GM23248 (cell line): ENCODE measurements at regions not wholly inside any gene's neighbourhood (a gene's known extent, or its start where the extent isn't known, plus 50 kb on each side); places are given as distances from the start of the nearest gene placed in this dataset.
A peak's percentile ranks its signal among the peaks of the same experiment; 100 is the strongest.

Experiments
- DNase-seq: peaks from one replicate; pipeline ENCODE4 v3.0.0-alpha.2; 2015
- H2AFZ ChIP-seq: fragments of 200-600 bp; sonication (generic); 2 replicates; pipeline ENCODE4 v1.6.1; 2016; ENCODE audit warnings: antibody characterized with exemption
- H3F3A ChIP-seq: fragments of 200-600 bp; sonication (generic); 2 replicates; pipeline ENCODE4 v1.6.1; 2016; ENCODE audit warnings: mild to moderate bottlenecking, antibody characterized with exemption, mixed run types; ENCODE audit not compliant: insufficient read depth
- H3K27ac ChIP-seq: fragments of 200-600 bp; sonication (generic); 2 replicates; pipeline ENCODE4 v1.5.1; 2016; ENCODE audit warnings: mild to moderate bottlenecking
- H3K27me3 ChIP-seq: fragments of 200-600 bp; sonication (generic); replicated peaks from 2 replicates; pipeline ENCODE4 v1.6.1; 2016; ENCODE audit warnings: mild to moderate bottlenecking; ENCODE audit not compliant: insufficient read depth
- H3K36me3 ChIP-seq: fragments of 200-600 bp; sonication (generic); 2 replicates; pipeline ENCODE4 v1.6.1; 2016; ENCODE audit warnings: low read depth, mild to moderate bottlenecking
- H3K4me1 ChIP-seq: fragments of 200-600 bp; sonication (generic); 2 replicates; pipeline ENCODE4 v1.6.1; 2016; ENCODE audit warnings: mild to moderate bottlenecking; ENCODE audit not compliant: insufficient read depth
- H3K4me2 ChIP-seq: fragments of 200-600 bp; sonication (generic); one replicate; pipeline ENCODE4 v1.6.1; 2016; ENCODE audit warnings: mild to moderate bottlenecking; ENCODE audit not compliant: unreplicated experiment
- H3K4me3 ChIP-seq: fragments of 200-600 bp; sonication (generic); 2 replicates; pipeline ENCODE4 v1.5.1; 2016; ENCODE audit warnings: mild to moderate bottlenecking
- H3K79me2 ChIP-seq: fragments of 200-600 bp; sonication (generic); 2 replicates; pipeline ENCODE4 v1.6.1; 2016; ENCODE audit warnings: mild to moderate bottlenecking; ENCODE audit not compliant: insufficient read depth
- H3K9ac ChIP-seq: fragments of 200-600 bp; sonication (generic); 2 replicates; pipeline ENCODE4 v1.6.1; 2016; ENCODE audit warnings: mild to moderate bottlenecking
- H3K9me2 ChIP-seq: fragments of 200-600 bp; sonication (generic); 2 replicates; pipeline ENCODE4 v1.6.1; 2016; ENCODE audit warnings: mixed run types, mild to moderate bottlenecking, moderate library complexity; ENCODE audit not compliant: insufficient read depth
- H3K9me3 ChIP-seq: fragments of 200-600 bp; sonication (generic); one replicate; pipeline ENCODE4 v1.6.1; 2017; ENCODE audit warnings: low read depth
- H4K20me1 ChIP-seq: fragments of 200-600 bp; sonication (generic); 2 replicates; pipeline ENCODE4 v1.6.0; 2016; ENCODE audit not compliant: insufficient read depth
- EZH2 ChIP-seq: fragments of 200-600 bp; sonication (generic); IDR thresholded peaks from 2 replicates; pipeline ENCODE4 v1.6.1; 2018; ENCODE audit warnings: antibody characterized with exemption, mild to moderate bottlenecking; ENCODE audit not compliant: insufficient read depth, poor library complexity, severe bottlenecking
- EZH2phosphoT487 ChIP-seq: fragments of 200-600 bp; sonication (generic); IDR thresholded peaks from 2 replicates; pipeline ENCODE4 v1.6.1; 2018; ENCODE audit warnings: antibody characterized with exemption, moderate library complexity, mild to moderate bottlenecking, low read depth; ENCODE audit not compliant: insufficient read depth
- WGBS, 2 experiments: methylation state at CpG; one replicate each; pipeline ENCODE4 v1.1.6; 2015 to 2017; ENCODE audit warnings: low lambda C conversion rate in 2 of 2, low coverage in 1 of 2; ENCODE audit errors: missing lambda C conversion rate in 2 of 2; 5-methylcytosine and 5-hydroxymethylcytosine counted together
- in situ Hi-C: fragments of 300-500 bp; cut with MboI; formaldehyde crosslinking; loops from 2 replicates; pipeline ENCODE4 v1.15.0; 2020

- WGBS, 2 experiments, result 12 to 20% methylated on average over 5 of the region's 5 CpGs
- in situ Hi-C loops, result no loop called here
- no peak overlapping the region for H3K4me3 ChIP-seq
Measured at GRCh38 chr19:34104557-34104956, 67.7 kb upstream of the LSM14A start.

GRCh38 chr19:34109596-34109995, 62.7 kb upstream of the LSM14A start:
- in situ Hi-C loops, result no loop called here
- Histone ChIP-seq H3K9me3 (no peaks in the 10 kb centered on the region), H2AFZ (no peak overlapping the region), H3K36me3 (no peaks in the 10 kb centered on the region), H3K4me2 (no peak overlapping the region), H3K27ac (no peak overlapping the region), H3K27me3 (no peaks in the 10 kb centered on the region; the same call in none of the 2 replicates), H3K4me3 (no peak overlapping the region), H3K9ac (no peak overlapping the region), H3K79me2 (no peaks in the 10 kb centered on the region), H3F3A (no peaks in the 10 kb centered on the region), H4K20me1 (no peaks in the 10 kb centered on the region), H3K4me1 (no peaks in the 10 kb centered on the region), H3K9me2 (no peaks in the 10 kb centered on the region)
- DNase-seq, result no peak
- TF ChIP-seq EZH2phosphoT487 (no peak), EZH2 (no peak)
- WGBS, 2 experiments, result 2 to 6% methylated on average over 3 of the region's 3 CpGs

More at GRCh38 chr19:34104557-34104956, 67.7 kb upstream of the LSM14A start:
- Histone ChIP-seq H3K27me3 (no peaks in the 10 kb centered on the region; the same call in none of the 2 replicates), H3K27ac (no peak overlapping the region), H3F3A (no peaks in the 10 kb centered on the region), H3K4me2 (no peak overlapping the region), H4K20me1 (no peaks in the 10 kb centered on the region), H3K4me1 (no peaks in the 10 kb centered on the region), H3K36me3 (no peaks in the 10 kb centered on the region), H2AFZ (no peak overlapping the region), H3K79me2 (no peaks in the 10 kb centered on the region), H3K9me3 (no peaks in the 10 kb centered on the region), H3K9me2 (no peaks in the 10 kb centered on the region), H3K9ac (no peak overlapping the region)
- no peak for DNase-seq
- TF ChIP-seq EZH2, result no peak
- TF ChIP-seq EZH2phosphoT487, result no peak

- in situ Hi-C loops, result no loop called here
- no peak overlapping the region for H3K4me3 ChIP-seq
- WGBS, 2 experiments, result 21 to 40% methylated on average over 8 of the region's 8 CpGs
Measured at GRCh38 chr19:34118879-34119748, 53.2 kb upstream of the LSM14A start.

DNA sequence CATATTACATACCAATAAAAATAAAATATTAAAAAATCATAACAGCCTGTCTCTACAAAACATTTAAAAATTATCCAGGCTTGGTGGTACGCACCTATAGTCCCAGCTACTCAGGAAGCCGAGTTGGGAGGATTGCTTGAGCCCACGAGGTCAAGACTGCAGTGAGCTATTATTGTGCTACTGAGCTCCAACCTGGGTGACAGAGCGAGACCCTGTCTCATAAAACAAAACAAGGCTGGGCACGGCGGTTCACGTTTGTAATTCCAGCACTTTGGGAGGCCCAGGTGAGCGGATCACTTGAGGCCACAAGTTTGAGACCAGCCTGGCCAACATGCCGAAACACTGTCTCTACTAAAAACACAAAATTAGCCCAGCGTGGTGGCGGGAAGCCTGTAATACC, 52.2 kb upstream of the LSM14A start:
- 66 to 73% methylated on average over 11 of the region's 11 CpGs for WGBS, 2 experiments
- in situ Hi-C loops, result no loop called here
- Histone ChIP-seq H3K9me3 (no peaks in the 10 kb centered on the region), H3K27me3 (no peaks in the 10 kb centered on the region; the same call in 1 of the 2 replicates), H3K4me2 (no peak overlapping the region), H3K79me2 (no peaks in the 10 kb centered on the region), H2AFZ (no peak overlapping the region), H3K27ac (no peak overlapping the region), H3F3A (no peaks in the 10 kb centered on the region), H3K36me3 (no peaks in the 10 kb centered on the region), H3K9me2 (no peaks in the 10 kb centered on the region), H3K9ac (no peak overlapping the region), H4K20me1 (no peaks in the 10 kb centered on the region), H3K4me3 (no peak overlapping the region), H3K4me1 (no peaks in the 10 kb centered on the region)
- TF ChIP-seq EZH2phosphoT487 (no peak), EZH2 (no peak)
- no peak for DNase-seq

More at GRCh38 chr19:34118879-34119748, 53.2 kb upstream of the LSM14A start:
- H3K4me1 ChIP-seq, result no peaks in the 10 kb centered on the region
- H3K9me3 ChIP-seq, result no peaks in the 10 kb centered on the region
- no peak overlapping the region for H3K27ac ChIP-seq
- no peaks in the 10 kb centered on the region; the same call in 1 of the 2 replicates for H3K27me3 ChIP-seq
- DNase-seq, result peak; percentile 13
- H3K9me2 ChIP-seq, result no peaks in the 10 kb centered on the region
- peak overlapping the region; percentile 22 for H2AFZ ChIP-seq
- TF ChIP-seq EZH2, result no peak
- TF ChIP-seq EZH2phosphoT487, result no peak
- no peaks in the 10 kb centered on the region for H3F3A ChIP-seq
- no peak overlapping the region for H3K9ac ChIP-seq
- no peak overlapping the region for H3K4me2 ChIP-seq
- no peaks in the 10 kb centered on the region for H4K20me1 ChIP-seq
- no peaks in the 10 kb centered on the region for H3K79me2 ChIP-seq
- H3K36me3 ChIP-seq, result no peaks in the 10 kb centered on the region
